ENCODE measurements at regions not wholly inside any gene's neighbourhood (a gene's known extent, or its start where the extent isn't known, plus 50 kb on each side); places are given as distances from the start of the nearest gene placed in this dataset.

GRCh38 chr3:74263031-74263430, 351.4 kb downstream of the CNTN3 start:
- Histone ChIP-seq H3K9me3 (no peaks in the 10 kb centered on the region), H3K27ac (no peak overlapping the region), H3K4me3 (no peak overlapping the region), H3K27me3 (no peaks in the 10 kb centered on the region), H3K36me3 (no peaks in the 10 kb centered on the region), H3K4me1 (no peaks in the 10 kb centered on the region)
- DNase-seq (ENCODE audit: low spot score in 2 of 2), result no peak
- WGBS, 2 donors, result 63 to 68% methylated on average over 1 of the region's 1 CpG
- no peak for TF ChIP-seq EP300 (IDR thresholded peaks at IDR 0.05)
- no peak for TF ChIP-seq POLR2A (IDR thresholded peaks at IDR 0.05)
- no peak for TF ChIP-seq CTCF (IDR thresholded peaks at IDR 0.05)

- H3K9me3 ChIP-seq, result peaks cover 0 to 5% (median 0%) of the 10 kb centered on the region in 4 donors
- H3K27ac ChIP-seq, result no peak overlapping the region
- no peaks in the 10 kb centered on the region for H3K4me1 ChIP-seq
- H3K36me3 ChIP-seq, result no peaks in the 10 kb centered on the region
- no peaks in the 10 kb centered on the region for H3K27me3 ChIP-seq
- no peak for DNase-seq (ENCODE audit: low spot score in 2 of 2)
- 80 to 81% methylated on average over 3 of the region's 3 CpGs for WGBS, 2 donors
- H3K4me3 ChIP-seq, result no peak overlapping the region
- TF ChIP-seq EP300 (IDR thresholded peaks at IDR 0.05), result no peak
- no peak for TF ChIP-seq POLR2A (IDR thresholded peaks at IDR 0.05)
- no peak for TF ChIP-seq CTCF (IDR thresholded peaks at IDR 0.05)
Measured at GRCh38 chr3:74233091-74233490, 381.4 kb downstream of the CNTN3 start.

- TF ChIP-seq EP300 (IDR thresholded peaks at IDR 0.05) (no peak), POLR2A (IDR thresholded peaks at IDR 0.05) (no peak), CTCF (IDR thresholded peaks at IDR 0.05) (no peak)
- H3K27ac ChIP-seq, result no peak overlapping the region
- no peak for DNase-seq (ENCODE audit: low spot score in 2 of 2)
- H3K36me3 ChIP-seq, result no peaks in the 10 kb centered on the region
- H3K4me1 ChIP-seq, result no peaks in the 10 kb centered on the region
- no peak overlapping the region for H3K4me3 ChIP-seq
- H3K27me3 ChIP-seq, result no peaks in the 10 kb centered on the region
- H3K9me3 ChIP-seq, result no peaks in the 10 kb centered on the region
- WGBS, 2 donors, result 74% methylated on average over 3 of the region's 3 CpGs
Measured at GRCh38 chr3:74217467-74217866, 397.0 kb downstream of the CNTN3 start.

- no peaks in the 10 kb centered on the region for H3K27me3 ChIP-seq
Measured at GRCh38 chr3:74214286-74214685, 400.2 kb downstream of the CNTN3 start.

GRCh38 chr3:74210739-74211138, 403.7 kb downstream of the CNTN3 start:
- DNase-seq (ENCODE audit: low spot score in 2 of 2), result no peak
- Histone ChIP-seq H3K4me3 (no peak overlapping the region), H3K9me3 (no peaks in the 10 kb centered on the region), H3K27me3 (no peaks in the 10 kb centered on the region), H3K27ac (no peak overlapping the region), H3K4me1 (no peaks in the 10 kb centered on the region), H3K36me3 (no peaks in the 10 kb centered on the region)
- no peak for TF ChIP-seq CTCF (IDR thresholded peaks at IDR 0.05)
- TF ChIP-seq POLR2A (IDR thresholded peaks at IDR 0.05), result no peak
- no peak for TF ChIP-seq EP300 (IDR thresholded peaks at IDR 0.05)

More at GRCh38 chr3:74214286-74214685, 400.2 kb downstream of the CNTN3 start:
- H3K36me3 ChIP-seq, result no peaks in the 10 kb centered on the region
- no peaks in the 10 kb centered on the region for H3K4me1 ChIP-seq
- H3K4me3 ChIP-seq, result no peak overlapping the region
- no peaks in the 10 kb centered on the region for H3K9me3 ChIP-seq
- TF ChIP-seq EP300 (IDR thresholded peaks at IDR 0.05) (no peak), POLR2A (IDR thresholded peaks at IDR 0.05) (no peak), CTCF (IDR thresholded peaks at IDR 0.05) (no peak)
- 87% methylated on average over 4 of the region's 4 CpGs for WGBS, 2 donors
- no peak overlapping the region for H3K27ac ChIP-seq
- DNase-seq (ENCODE audit: low spot score in 2 of 2), result no peak

Measured in tibial nerve (tissue), 4 donors.